ENCODE measurements at regions not wholly inside any gene's neighbourhood (a gene's known extent, or its start where the extent isn't known, plus 50 kb on each side); places are given as distances from the start of the nearest gene placed in this dataset.
"Not testable (repeated sequence)": the region's sequence is repeated elsewhere in the genome, so short reads cannot be mapped to it uniquely, and the experiment has no call there.

GRCh38 chr11:29480981-29481380 is 535.8 kb downstream of the KCNA4 start:
- DNase-seq = no peak

DNA sequence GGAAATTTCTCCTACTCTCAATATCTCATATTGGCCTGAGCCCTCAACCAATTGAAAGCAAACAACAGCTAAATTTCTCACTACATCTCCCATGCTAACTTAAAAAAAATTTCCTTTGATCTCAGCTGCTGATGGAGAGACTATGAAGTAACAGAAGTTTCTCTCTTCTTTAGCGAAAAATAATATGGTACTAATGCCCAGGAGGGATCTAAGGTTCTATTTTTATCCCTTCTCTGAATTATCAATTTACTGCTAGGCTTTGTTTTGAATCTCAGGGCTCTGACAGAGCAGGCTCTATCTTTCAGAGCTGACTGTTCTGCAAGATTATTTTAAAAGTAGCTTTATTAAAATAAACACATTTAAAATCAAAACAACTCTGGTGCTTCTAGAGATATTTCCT is 558.6 kb downstream of the KCNA4 start:
- DNase-seq = no peak

- DNase-seq = no peak
Observed at GRCh38 chr11:29452146-29452545, 564.7 kb downstream of the KCNA4 start.

GRCh38 chr11:29449281-29450074 is 567.4 kb downstream of the KCNA4 start:
- no peak for DNase-seq

DNA sequence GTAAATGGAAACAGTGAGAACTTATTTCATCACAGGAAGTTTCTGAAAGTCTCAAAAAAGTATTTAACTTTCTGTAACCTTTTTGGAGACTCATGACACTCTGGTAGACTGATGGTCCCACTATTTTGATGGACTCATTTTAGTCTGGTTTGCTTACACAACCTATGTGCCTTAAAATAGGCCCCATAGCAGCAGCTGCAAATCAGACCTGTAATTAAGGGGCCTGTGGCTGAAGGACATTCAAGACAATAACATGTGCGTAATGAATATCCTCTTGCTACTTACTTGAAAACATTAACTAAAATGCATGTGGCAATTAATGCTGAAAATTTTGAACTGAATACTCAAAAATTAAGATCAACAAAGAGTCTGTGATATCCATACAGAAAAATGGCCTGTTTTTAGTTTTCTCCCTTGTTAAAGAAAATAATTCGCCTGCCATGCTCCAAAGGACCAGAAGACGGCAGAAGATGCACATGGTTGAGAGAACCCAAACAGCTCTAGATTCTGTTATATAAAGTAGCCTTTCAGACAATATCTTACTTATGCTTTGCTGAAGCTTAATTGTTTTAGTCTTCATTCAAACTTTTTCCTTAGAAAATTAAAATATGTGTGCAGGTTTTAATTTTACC is 568.5 kb downstream of the KCNA4 start:
- DNase-seq = no peak

GRCh38 chr11:29447821-29448220 is 569.0 kb downstream of the KCNA4 start:
- no peak for DNase-seq

- DNase-seq = no peak
Observed at GRCh38 chr11:29446132-29446531, 570.7 kb downstream of the KCNA4 start.

GRCh38 chr11:29445191-29445590 is 571.6 kb downstream of the KCNA4 start:
- DNase-seq = not testable (repeated sequence)

GRCh38 chr11:29438815-29439214 is 578.0 kb downstream of the KCNA4 start:
- no peak for DNase-seq

- no peak for DNase-seq
Observed at GRCh38 chr11:29435421-29435820, 581.4 kb downstream of the KCNA4 start.

DNA sequence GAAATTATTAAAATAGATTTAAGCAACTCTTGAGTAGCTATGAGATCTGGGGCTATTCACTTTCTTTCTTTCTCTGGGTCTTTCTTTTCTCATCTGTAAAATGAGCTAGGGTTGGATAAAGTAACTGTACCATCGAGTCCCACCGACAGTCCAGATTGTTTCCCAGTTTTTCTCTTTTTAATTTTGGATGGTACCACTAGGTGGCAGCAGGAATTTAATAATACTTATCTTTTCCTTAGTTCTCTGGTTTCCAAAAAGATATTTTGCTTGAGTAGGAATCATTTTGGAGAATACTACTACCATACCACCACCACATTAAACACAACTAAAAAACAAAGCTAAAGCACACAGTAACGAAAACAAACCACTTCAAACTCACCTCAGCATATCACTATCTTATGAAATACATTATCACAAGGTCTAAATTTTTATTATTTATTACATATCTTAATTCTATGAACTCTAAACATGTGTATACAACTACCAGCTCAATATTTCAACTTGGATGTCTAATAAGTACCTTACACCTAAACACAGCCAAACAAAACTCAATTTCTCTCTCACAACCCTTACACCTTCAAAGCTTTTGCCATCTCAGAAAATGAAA is 584.0 kb downstream of the KCNA4 start:
- no peak for DNase-seq

DNA sequence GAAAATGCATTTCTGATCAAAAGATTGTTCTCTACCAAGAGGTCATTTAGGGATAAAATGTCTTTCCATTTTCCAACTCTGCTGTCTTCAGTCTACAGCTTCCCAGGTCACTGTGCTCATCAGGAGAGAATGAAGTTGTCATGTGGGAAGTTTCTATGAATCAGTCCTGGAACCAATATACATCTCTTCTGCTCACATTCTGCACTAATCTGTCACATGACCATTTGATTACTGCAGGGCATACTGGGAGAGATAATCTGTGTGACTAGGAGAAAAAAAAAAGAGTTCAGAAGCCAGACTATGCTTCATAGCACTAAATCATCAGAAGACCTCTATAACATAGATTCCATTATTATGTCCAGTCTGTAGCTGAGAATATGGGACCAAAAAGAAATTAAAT is 611.5 kb downstream of the KCNA4 start:
- no peak for DNase-seq

- DNase-seq = no peak
Observed at GRCh38 chr11:29395555-29396072, 621.2 kb downstream of the KCNA4 start.

DNA sequence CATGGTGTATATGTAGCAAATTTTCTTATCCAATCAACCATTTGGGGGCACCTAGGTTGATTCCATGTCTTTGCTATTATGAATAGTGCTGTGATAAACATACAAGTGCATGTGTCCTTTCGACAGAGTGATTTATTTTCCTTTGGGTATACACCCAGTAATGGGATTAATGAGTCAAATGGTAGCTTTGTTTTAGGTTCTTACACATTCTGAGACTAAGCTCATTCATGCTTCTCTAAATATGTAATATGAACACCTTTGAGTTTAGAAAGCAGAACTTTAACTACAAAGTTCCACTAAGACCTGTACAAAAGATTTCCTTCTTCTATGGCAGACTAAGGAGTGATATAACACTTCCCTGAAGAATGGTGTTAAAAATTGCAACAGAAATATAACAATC is 627.0 kb downstream of the KCNA4 start:
- no peak for DNase-seq

GRCh38 chr11:29373725-29374124 is 643.1 kb downstream of the KCNA4 start:
- no peak for DNase-seq

- no peak for DNase-seq
Observed at GRCh38 chr11:29368126-29368525, 648.7 kb downstream of the KCNA4 start.

GRCh38 chr11:29364006-29364405 is 652.8 kb downstream of the KCNA4 start:
- DNase-seq = no peak

DNA sequence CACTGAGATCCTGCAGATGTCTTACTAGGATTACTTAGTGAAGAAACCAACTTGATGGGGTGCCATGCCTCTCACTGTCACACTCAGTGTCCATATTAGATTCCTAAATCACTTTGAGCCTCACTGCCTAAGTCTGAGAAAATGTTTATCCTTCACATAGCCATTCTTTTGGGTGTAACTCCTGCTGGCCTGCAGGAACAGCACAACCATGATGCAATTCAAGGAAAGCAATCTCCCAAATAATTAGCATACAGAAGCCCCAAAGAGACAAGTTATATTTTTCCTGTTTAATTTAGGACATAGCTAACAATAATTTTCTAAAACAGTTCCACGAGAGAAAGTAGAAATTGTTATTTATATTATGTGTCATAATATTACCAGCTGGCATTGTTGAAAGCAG is 655.5 kb downstream of the KCNA4 start:
- DNase-seq = no peak

GRCh38 chr11:29353833-29354232 is 663.0 kb downstream of the KCNA4 start:
- DNase-seq = no peak

- DNase-seq = no peak
Observed at GRCh38 chr11:29352273-29352795, 664.5 kb downstream of the KCNA4 start.

GRCh38 chr11:29351301-29351873 is 665.4 kb downstream of the KCNA4 start:
- DNase-seq = no peak

DNA sequence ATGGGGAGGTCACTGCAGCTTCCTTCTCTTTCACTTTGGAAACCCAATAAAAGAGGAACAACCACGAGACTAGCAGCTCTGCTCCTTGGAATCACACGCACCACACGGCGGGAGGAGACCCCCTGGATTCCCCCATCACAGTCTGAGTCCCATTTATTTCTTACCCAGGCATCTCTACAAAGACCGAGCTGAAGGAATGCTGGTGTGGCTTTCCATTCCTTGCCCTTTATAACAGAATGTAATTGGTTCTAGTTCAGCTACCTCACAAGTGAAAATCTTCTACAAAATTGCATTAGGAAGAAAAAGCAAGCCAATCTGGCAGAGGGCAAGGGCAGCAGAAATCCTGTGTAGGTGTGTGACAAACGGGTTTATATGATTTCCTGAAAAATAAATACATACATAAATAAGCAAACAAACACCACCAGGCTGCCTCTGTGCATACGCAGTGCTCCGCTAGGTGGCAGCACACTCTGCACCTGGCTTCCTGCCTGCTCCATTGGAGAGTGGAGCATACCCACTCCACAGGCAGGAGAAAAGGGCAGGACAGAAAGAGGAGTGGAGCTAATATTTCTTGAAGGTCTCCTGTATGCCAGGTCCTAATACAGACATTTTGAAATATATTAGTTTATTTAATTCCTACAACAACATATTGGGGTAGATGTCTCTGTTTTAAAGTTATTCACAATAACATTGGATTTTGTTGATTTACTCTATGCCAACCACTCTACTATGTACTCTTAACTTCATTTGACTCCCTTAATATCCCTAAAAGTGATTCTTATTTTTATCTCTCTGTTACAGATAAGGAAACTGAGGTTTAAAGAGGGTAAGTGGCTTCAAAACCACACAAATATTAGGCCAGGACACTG is 673.1 kb downstream of the KCNA4 start:
- no peak for DNase-seq

Measured in NCI-H1436 treated with DMSO at 0.1 percent for 48 hours (cell line).